ENCODE measurements at regions not wholly inside any gene's neighbourhood (a gene's known extent, or its start where the extent isn't known, plus 50 kb on each side); places are given as distances from the start of the nearest gene placed in this dataset.

DNA sequence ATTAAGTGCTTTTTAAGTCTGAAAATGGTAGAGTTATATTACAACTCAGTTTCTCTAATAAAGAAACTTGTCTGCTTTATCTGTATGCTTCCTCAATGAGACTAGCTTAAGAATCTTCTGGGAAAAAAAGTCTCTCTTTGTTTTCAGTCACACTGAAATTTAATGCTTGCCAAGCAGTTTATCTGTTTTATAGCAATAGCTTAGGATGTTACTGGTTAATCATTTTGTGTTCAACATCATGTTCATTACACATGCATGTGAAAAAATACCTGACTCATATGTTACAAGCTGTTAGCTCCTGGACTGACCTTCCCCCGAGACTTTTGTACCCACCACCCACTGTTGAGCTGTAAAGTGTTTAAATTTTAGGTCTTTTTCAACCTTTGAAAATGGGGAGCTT is 706.2 kb upstream of the CBLB start:
- POLR2A ChIA-PET: interaction anchor here (0.6 to 3.4 kb wide), 6 partner anchors 10 to 666 kb away, joined by 3 to 18 read pairs (median 4); no protein-coding TSS in a partner anchor
- no peak overlapping the region for H3K4me3 Mint-ChIP-seq (ENCODE audit: unreplicated experiment)
- intact Hi-C loops (cut with micrococcal nuclease): no loop called here
- DNase-seq (ENCODE audit: unreplicated experiment): no peak
- H3K9me3 Mint-ChIP-seq (ENCODE audit: unreplicated experiment): no peaks in the 10 kb centered on the region
- no peaks in the 10 kb centered on the region for H3K36me3 Mint-ChIP-seq (ENCODE audit: insufficient read depth, unreplicated experiment)
- TF ChIP-seq, protein P1, sequence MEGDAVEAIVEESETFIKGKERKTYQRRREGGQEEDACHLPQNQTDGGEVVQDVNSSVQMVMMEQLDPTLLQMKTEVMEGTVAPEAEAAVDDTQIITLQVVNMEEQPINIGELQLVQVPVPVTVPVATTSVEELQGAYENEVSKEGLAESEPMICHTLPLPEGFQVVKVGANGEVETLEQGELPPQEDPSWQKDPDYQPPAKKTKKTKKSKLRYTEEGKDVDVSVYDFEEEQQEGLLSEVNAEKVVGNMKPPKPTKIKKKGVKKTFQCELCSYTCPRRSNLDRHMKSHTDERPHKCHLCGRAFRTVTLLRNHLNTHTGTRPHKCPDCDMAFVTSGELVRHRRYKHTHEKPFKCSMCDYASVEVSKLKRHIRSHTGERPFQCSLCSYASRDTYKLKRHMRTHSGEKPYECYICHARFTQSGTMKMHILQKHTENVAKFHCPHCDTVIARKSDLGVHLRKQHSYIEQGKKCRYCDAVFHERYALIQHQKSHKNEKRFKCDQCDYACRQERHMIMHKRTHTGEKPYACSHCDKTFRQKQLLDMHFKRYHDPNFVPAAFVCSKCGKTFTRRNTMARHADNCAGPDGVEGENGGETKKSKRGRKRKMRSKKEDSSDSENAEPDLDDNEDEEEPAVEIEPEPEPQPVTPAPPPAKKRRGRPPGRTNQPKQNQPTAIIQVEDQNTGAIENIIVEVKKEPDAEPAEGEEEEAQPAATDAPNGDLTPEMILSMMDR (IDR thresholded peaks at IDR 0.05; ENCODE audit: unreplicated experiment): no peak
- BruUV-seq (replicated peaks): no TSS peak
- CTCF ChIA-PET: interaction anchor here (0.5 to 1.3 kb wide), 8 partner anchors 9 to 1086 kb away, joined by 3 to 6 read pairs (median 3); no protein-coding TSS in a partner anchor
- H3K27ac Mint-ChIP-seq (ENCODE audit: low read depth, unreplicated experiment): no peak overlapping the region
- H3K4me1 Mint-ChIP-seq (ENCODE audit: insufficient read depth, unreplicated experiment): no peaks in the 10 kb centered on the region
- H3K27me3 Mint-ChIP-seq (ENCODE audit: insufficient read depth, unreplicated experiment): no peaks in the 10 kb centered on the region

GRCh38 chr3:106577241-106577640 is 708.4 kb upstream of the CBLB start:
- no peak for DNase-seq (ENCODE audit: unreplicated experiment)
- TF ChIP-seq, protein P1 (IDR thresholded peaks at IDR 0.05; ENCODE audit: unreplicated experiment): no peak
- H3K9me3 Mint-ChIP-seq (ENCODE audit: unreplicated experiment): no peaks in the 10 kb centered on the region
- H3K27ac Mint-ChIP-seq (ENCODE audit: low read depth, unreplicated experiment): no peak overlapping the region
- ChIA-PET CTCF (no interaction called here), POLR2A (no interaction called here)
- no peaks in the 10 kb centered on the region for H3K36me3 Mint-ChIP-seq (ENCODE audit: insufficient read depth, unreplicated experiment)
- intact Hi-C loops (cut with micrococcal nuclease): no loop called here
- BruUV-seq (replicated peaks): no TSS peak
- no peaks in the 10 kb centered on the region for H3K27me3 Mint-ChIP-seq (ENCODE audit: insufficient read depth, unreplicated experiment)
- no peak overlapping the region for H3K4me3 Mint-ChIP-seq (ENCODE audit: unreplicated experiment)
- H3K4me1 Mint-ChIP-seq (ENCODE audit: insufficient read depth, unreplicated experiment): no peaks in the 10 kb centered on the region

DNA sequence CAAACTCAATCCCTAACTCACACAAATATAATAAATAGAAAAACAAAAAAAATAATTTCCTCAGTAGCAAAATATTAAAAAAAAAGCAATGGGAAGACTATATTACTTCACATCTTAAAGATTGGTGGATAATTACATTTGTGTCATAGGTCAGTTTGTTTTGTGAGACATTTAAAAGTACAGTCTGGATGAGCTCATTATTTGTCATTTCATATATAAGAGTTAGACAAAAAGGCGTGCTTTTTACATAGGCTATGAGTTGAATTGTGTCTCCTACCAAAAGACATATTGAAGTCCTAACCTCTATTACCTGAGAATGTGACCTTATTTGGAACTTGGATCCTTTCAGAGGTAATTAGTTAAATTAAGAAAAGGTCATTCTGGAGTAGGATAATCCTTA is 710.1 kb upstream of the CBLB start:
- CTCF ChIA-PET: no interaction called here
- no peaks in the 10 kb centered on the region for H3K4me1 Mint-ChIP-seq (ENCODE audit: insufficient read depth, unreplicated experiment)
- no peak for DNase-seq (ENCODE audit: unreplicated experiment)
- H3K4me3 Mint-ChIP-seq (ENCODE audit: unreplicated experiment): no peak overlapping the region
- no peak overlapping the region for H3K27ac Mint-ChIP-seq (ENCODE audit: low read depth, unreplicated experiment)
- H3K27me3 Mint-ChIP-seq (ENCODE audit: insufficient read depth, unreplicated experiment): no peaks in the 10 kb centered on the region
- H3K36me3 Mint-ChIP-seq (ENCODE audit: insufficient read depth, unreplicated experiment): no peaks in the 10 kb centered on the region
- H3K9me3 Mint-ChIP-seq (ENCODE audit: unreplicated experiment): no peaks in the 10 kb centered on the region
- no TSS peak for BruUV-seq (replicated peaks)
- TF ChIP-seq, protein P1 (IDR thresholded peaks at IDR 0.05; ENCODE audit: unreplicated experiment): no peak
- POLR2A ChIA-PET: interaction anchor here (0.7 kb wide), 3 partner anchors 162 to 1643 kb away, joined by 3 to 4 read pairs (median 3); no protein-coding TSS in a partner anchor
- intact Hi-C loops (cut with micrococcal nuclease): no loop called here

DNA sequence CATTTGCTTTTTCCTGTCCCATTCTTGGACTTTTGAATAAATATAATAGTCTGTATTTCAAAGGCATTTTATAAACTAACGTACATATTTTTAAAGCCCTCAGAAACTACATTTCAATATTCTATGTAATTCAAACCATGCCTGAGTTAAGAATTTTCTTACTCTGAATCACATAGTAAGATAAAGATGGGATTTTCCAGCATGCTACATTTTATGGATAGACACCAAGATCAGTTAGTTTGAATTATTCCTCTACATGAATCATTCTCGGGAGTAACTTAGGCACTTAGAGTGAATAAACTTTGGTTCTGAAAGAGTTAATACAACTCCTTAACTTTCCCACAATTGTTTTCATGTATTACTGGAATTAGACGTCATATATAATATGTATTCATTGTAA is 713.3 kb upstream of the CBLB start:
- no peak overlapping the region for H3K4me3 Mint-ChIP-seq (ENCODE audit: unreplicated experiment)
- TF ChIP-seq, protein P1 (IDR thresholded peaks at IDR 0.05; ENCODE audit: unreplicated experiment): no peak
- no TSS peak for BruUV-seq (replicated peaks)
- H3K9me3 Mint-ChIP-seq (ENCODE audit: unreplicated experiment): no peaks in the 10 kb centered on the region
- CTCF ChIA-PET: no interaction called here
- POLR2A ChIA-PET: interaction anchor here (0.5 to 1.3 kb wide), 2 partner anchors 20 to 559 kb away, joined by 3 read pairs; no protein-coding TSS in a partner anchor
- H3K27me3 Mint-ChIP-seq (ENCODE audit: insufficient read depth, unreplicated experiment): no peaks in the 10 kb centered on the region
- no peaks in the 10 kb centered on the region for H3K4me1 Mint-ChIP-seq (ENCODE audit: insufficient read depth, unreplicated experiment)
- DNase-seq (ENCODE audit: unreplicated experiment): no peak
- intact Hi-C loops (cut with micrococcal nuclease): no loop called here
- no peak overlapping the region for H3K27ac Mint-ChIP-seq (ENCODE audit: low read depth, unreplicated experiment)
- H3K36me3 Mint-ChIP-seq (ENCODE audit: insufficient read depth, unreplicated experiment): no peaks in the 10 kb centered on the region
